ENCODE measurements at regions not wholly inside any gene's neighbourhood (a gene's known extent, or its start where the extent isn't known, plus 50 kb on each side); places are given as distances from the start of the nearest gene placed in this dataset.

GRCh38 chr2:175843625-175844024, 158.4 kb downstream of the LNPK start:
- TF ChIP-seq CTCF (conservative IDR thresholded peaks at IDR 0.05) = no peak
- no peak for TF ChIP-seq ZFX (IDR thresholded peaks at IDR 0.05)

Data from C4-2B (cell line).